ENCODE measurements at regions not wholly inside any gene's neighbourhood (a gene's known extent, or its start where the extent isn't known, plus 50 kb on each side); places are given as distances from the start of the nearest gene placed in this dataset.

- no peak for DNase-seq
- Histone ChIP-seq H3K9me3 (ENCODE audit: insufficient read depth, low read length, severe bottlenecking) (peaks cover 3% of the 10 kb centered on the region), H3K79me2 (ENCODE audit: insufficient read depth, low read length) (no peaks in the 10 kb centered on the region), H3K27me3 (ENCODE audit: insufficient read depth, low read length, poor library complexity) (no peaks in the 10 kb centered on the region), H3K4me1 (ENCODE audit: insufficient read depth, low read length) (no peaks in the 10 kb centered on the region), H3K4me3 (ENCODE audit: low read depth in 1 of 2, low read length in 2 of 2) (no peak overlapping the region), H3K36me3 (ENCODE audit: insufficient read depth, low read length) (no peaks in the 10 kb centered on the region), H3K27ac (ENCODE audit: low read length) (no peak overlapping the region), H2AFZ (ENCODE audit: low read depth, low read length) (no peak overlapping the region), H3K9ac (ENCODE audit: low read depth, low read length) (no peak overlapping the region), H4K20me1 (ENCODE audit: insufficient read depth, low read length) (no peaks in the 10 kb centered on the region), H3K4me2 (ENCODE audit: insufficient read depth, low read length) (no peak overlapping the region)
- no peak for ATAC-seq (ENCODE audit: insufficient read depth, low read depth)
- TF ChIP-seq EZH2 (IDR thresholded peaks at IDR 0.05; ENCODE audit: borderline replicate concordance, low read depth, low read length, severe bottlenecking): no peak
- no peak for TF ChIP-seq CTCF (IDR thresholded peaks at IDR 0.05; ENCODE audit: borderline replicate concordance, extremely low read depth, low read length, poor library complexity, severe bottlenecking)
Measured at GRCh38 chr6:148612043-148612442, 134.8 kb upstream of the UST start.

DNA sequence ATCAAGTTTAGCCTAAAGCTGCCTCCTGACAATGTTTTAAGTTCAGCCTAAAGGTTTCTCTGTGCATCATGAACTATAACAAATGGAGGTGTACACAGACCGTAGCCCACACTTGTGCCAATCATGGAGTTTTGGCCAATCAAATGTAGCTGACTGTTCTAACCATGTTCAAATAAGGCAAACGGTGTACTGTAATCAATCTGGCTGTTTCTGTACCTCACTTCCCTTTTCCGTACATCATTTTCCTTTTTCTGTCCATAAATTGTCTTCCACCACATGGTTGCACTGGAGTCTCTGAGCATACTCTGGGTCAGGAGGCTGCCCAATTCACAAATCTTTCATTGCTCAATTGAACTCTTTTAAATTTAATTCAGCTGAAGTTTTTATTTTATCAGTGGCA is 132.2 kb upstream of the UST start:
- H4K20me1 ChIP-seq (ENCODE audit: insufficient read depth, low read length): no peaks in the 10 kb centered on the region
- H3K4me3 ChIP-seq (ENCODE audit: low read depth in 1 of 2, low read length in 2 of 2): no peak overlapping the region
- TF ChIP-seq EZH2 (IDR thresholded peaks at IDR 0.05; ENCODE audit: borderline replicate concordance, low read depth, low read length, severe bottlenecking): no peak
- no peak overlapping the region for H2AFZ ChIP-seq (ENCODE audit: low read depth, low read length)
- H3K9ac ChIP-seq (ENCODE audit: low read depth, low read length): no peak overlapping the region
- H3K36me3 ChIP-seq (ENCODE audit: insufficient read depth, low read length): no peaks in the 10 kb centered on the region
- H3K79me2 ChIP-seq (ENCODE audit: insufficient read depth, low read length): no peaks in the 10 kb centered on the region
- H3K4me1 ChIP-seq (ENCODE audit: insufficient read depth, low read length): no peaks in the 10 kb centered on the region
- DNase-seq (no peak), ATAC-seq (ENCODE audit: insufficient read depth, low read depth) (no peak)
- no peaks in the 10 kb centered on the region for H3K27me3 ChIP-seq (ENCODE audit: insufficient read depth, low read length, poor library complexity)
- no peak overlapping the region for H3K4me2 ChIP-seq (ENCODE audit: insufficient read depth, low read length)
- no peak overlapping the region for H3K27ac ChIP-seq (ENCODE audit: low read length)
- peaks cover 3% of the 10 kb centered on the region for H3K9me3 ChIP-seq (ENCODE audit: insufficient read depth, low read length, severe bottlenecking)

DNA sequence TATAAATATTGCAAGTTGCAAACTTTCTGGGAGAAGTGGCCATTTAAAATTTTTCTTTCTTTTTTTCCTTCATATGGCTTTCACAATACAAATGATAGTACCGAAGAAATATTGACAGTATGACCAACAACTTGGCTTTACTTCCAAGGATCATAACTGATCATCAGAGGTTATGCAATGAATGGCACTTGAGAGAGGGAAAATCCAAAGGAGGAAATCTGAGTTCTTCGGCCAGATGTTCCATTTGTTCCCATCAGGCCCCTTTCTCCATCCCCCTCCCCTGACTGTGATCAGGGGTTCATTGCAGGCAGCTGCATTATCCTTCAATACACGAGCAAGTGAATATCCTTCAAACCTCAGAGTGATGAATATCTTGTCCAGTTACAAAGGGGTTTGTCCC is 130.0 kb upstream of the UST start:
- Histone ChIP-seq H3K4me3 (ENCODE audit: low read depth in 1 of 2, low read length in 2 of 2) (no peak overlapping the region), H3K4me2 (ENCODE audit: insufficient read depth, low read length) (no peak overlapping the region), H3K36me3 (ENCODE audit: insufficient read depth, low read length) (no peaks in the 10 kb centered on the region), H2AFZ (ENCODE audit: low read depth, low read length) (no peak overlapping the region), H3K9me3 (ENCODE audit: insufficient read depth, low read length, severe bottlenecking) (no peaks in the 10 kb centered on the region), H3K9ac (ENCODE audit: low read depth, low read length) (no peak overlapping the region), H3K27ac (ENCODE audit: low read length) (no peak overlapping the region), H3K27me3 (ENCODE audit: insufficient read depth, low read length, poor library complexity) (no peaks in the 10 kb centered on the region), H4K20me1 (ENCODE audit: insufficient read depth, low read length) (no peaks in the 10 kb centered on the region), H3K4me1 (ENCODE audit: insufficient read depth, low read length) (no peaks in the 10 kb centered on the region), H3K79me2 (ENCODE audit: insufficient read depth, low read length) (no peaks in the 10 kb centered on the region)
- DNase-seq: no peak
- no peak for TF ChIP-seq CTCF (IDR thresholded peaks at IDR 0.05; ENCODE audit: borderline replicate concordance, extremely low read depth, low read length, poor library complexity, severe bottlenecking)
- no peak for ATAC-seq (ENCODE audit: insufficient read depth, low read depth)

- Histone ChIP-seq H3K9me3 (ENCODE audit: insufficient read depth, low read length, severe bottlenecking) (no peaks in the 10 kb centered on the region), H3K27me3 (ENCODE audit: insufficient read depth, low read length, poor library complexity) (no peaks in the 10 kb centered on the region), H3K4me3 (ENCODE audit: low read depth in 1 of 2, low read length in 2 of 2) (no peak overlapping the region), H3K4me1 (ENCODE audit: insufficient read depth, low read length) (no peaks in the 10 kb centered on the region), H3K27ac (ENCODE audit: low read length) (no peak overlapping the region), H3K36me3 (ENCODE audit: insufficient read depth, low read length) (no peaks in the 10 kb centered on the region), H3K9ac (ENCODE audit: low read depth, low read length) (no peak overlapping the region), H3K79me2 (ENCODE audit: insufficient read depth, low read length) (no peaks in the 10 kb centered on the region), H4K20me1 (ENCODE audit: insufficient read depth, low read length) (no peaks in the 10 kb centered on the region), H2AFZ (ENCODE audit: low read depth, low read length) (no peak overlapping the region), H3K4me2 (ENCODE audit: insufficient read depth, low read length) (no peak overlapping the region)
- TF ChIP-seq CTCF (IDR thresholded peaks at IDR 0.05; ENCODE audit: borderline replicate concordance, extremely low read depth, low read length, poor library complexity, severe bottlenecking): no peak
- TF ChIP-seq EZH2 (IDR thresholded peaks at IDR 0.05; ENCODE audit: borderline replicate concordance, low read depth, low read length, severe bottlenecking): no peak
- DNase-seq: no peak
- ATAC-seq (ENCODE audit: insufficient read depth, low read depth): no peak
Measured at GRCh38 chr6:148617530-148617929, 129.3 kb upstream of the UST start.
